ENCODE measurements at regions not wholly inside any gene's neighbourhood (a gene's known extent, or its start where the extent isn't known, plus 50 kb on each side); places are given as distances from the start of the nearest gene placed in this dataset.

- no peak overlapping the region for H3K4me3 ChIP-seq
- DNase-seq (ENCODE audit: low read depth in 1 of 2, low spot score in 1 of 2) (no peak), FAIRE-seq (no peak), ATAC-seq (no peak)
- TF ChIP-seq KDM1A (IDR thresholded peaks at IDR 0.05; ENCODE audit: low read depth): no peak
- no peak for TF ChIP-seq CTCF (IDR thresholded peaks at IDR 0.05)
- TF ChIP-seq PHF8 (IDR thresholded peaks at IDR 0.05; ENCODE audit: borderline replicate concordance, low read depth): no peak
- H3K4me2 ChIP-seq: no peak overlapping the region
- no peaks in the 10 kb centered on the region for H3K4me1 ChIP-seq
- H3K27ac ChIP-seq: no peak overlapping the region
- POLR2A ChIA-PET: no interaction called here
- H3K9me3 ChIP-seq: no peaks in the 10 kb centered on the region
- CTCF ChIA-PET: no interaction called here
These were observed 59.8 kb upstream of the NTRK2 start for GRCh38 chr9:84609779-84610178.

- POLR2A ChIA-PET: no interaction called here
- CTCF ChIA-PET: no interaction called here
- H3K27ac ChIP-seq: no peak overlapping the region
- no peaks in the 10 kb centered on the region for H3K4me1 ChIP-seq
- TF ChIP-seq POLR2A (IDR thresholded peaks at IDR 0.05; ENCODE audit: low read length) (no peak), HEYL (CRISPR knock-in tag; IDR thresholded peaks at IDR 0.05) (no peak), EP300 (IDR thresholded peaks at IDR 0.05) (no peak), RNF2 (IDR thresholded peaks at IDR 0.05; ENCODE audit: borderline replicate concordance, low read depth) (no peak), KDM1A (IDR thresholded peaks at IDR 0.05; ENCODE audit: low read depth) (no peak), ZC3H11A (IDR thresholded peaks at IDR 0.05) (no peak), CEBPB (IDR thresholded peaks at IDR 0.05) (no peak), SMC3 (IDR thresholded peaks at IDR 0.05) (no peak), FOSL2 (IDR thresholded peaks at IDR 0.05) (no peak), FOSL2 (CRISPR knock-in tag; IDR thresholded peaks at IDR 0.05) (no peak), USF2 (IDR thresholded peaks at IDR 0.05) (no peak), ZNF302 (CRISPR knock-in tag; IDR thresholded peaks at IDR 0.05) (no peak), ATOH8 (CRISPR knock-in tag; IDR thresholded peaks at IDR 0.05; ENCODE audit: low read depth) (no peak), MYC (IDR thresholded peaks at IDR 0.05; ENCODE audit: borderline replicate concordance, low read length) (no peak), EHMT2 (IDR thresholded peaks at IDR 0.05; ENCODE audit: low read depth) (no peak), JUNB (IDR thresholded peaks at IDR 0.05) (no peak), TP53 (CRISPR knock-in tag; IDR thresholded peaks at IDR 0.05) (no peak), EHF (CRISPR knock-in tag; IDR thresholded peaks at IDR 0.05) (no peak), RFX5 (IDR thresholded peaks at IDR 0.05) (no peak)
- 0% methylated on average over 2 of the region's 2 CpGs for WGBS (ENCODE audit: missing lambda C conversion rate)
- FAIRE-seq (no peak), DNase-seq (ENCODE audit: low read depth in 1 of 2, low spot score in 1 of 2) (no peak), ATAC-seq (no peak)
- H3K9me3 ChIP-seq: no peaks in the 10 kb centered on the region
- no peak overlapping the region for H3K4me3 ChIP-seq
- H3K4me2 ChIP-seq: no peak overlapping the region
These were observed 56.1 kb upstream of the NTRK2 start for GRCh38 chr9:84613431-84613830.

- ChIA-PET POLR2A (no interaction called here), CTCF (interaction anchor here (1.7 kb wide), 1 partner anchor 53 kb away, joined by 4 read pairs; no protein-coding TSS in a partner anchor)
- Histone ChIP-seq H3K9me3 (no peaks in the 10 kb centered on the region), H3K4me1 (no peaks in the 10 kb centered on the region), H3K4me2 (no peak overlapping the region), H3K4me3 (no peak overlapping the region), H3K27ac (no peak overlapping the region)
- FAIRE-seq: no peak
- DNase-seq (ENCODE audit: low read depth in 1 of 2, low spot score in 1 of 2): no peak
- TF ChIP-seq HOXB5 (CRISPR knock-in tag; IDR thresholded peaks at IDR 0.05): no peak
- 30% methylated on average over 3 of the region's 3 CpGs for WGBS (ENCODE audit: missing lambda C conversion rate)
- ATAC-seq: no peak
These were observed 54.0 kb upstream of the NTRK2 start for GRCh38 chr9:84615544-84615943.

All from A549 (cell line).